ENCODE measurements at regions not wholly inside any gene's neighbourhood (a gene's known extent, or its start where the extent isn't known, plus 50 kb on each side); places are given as distances from the start of the nearest gene placed in this dataset.

DNA sequence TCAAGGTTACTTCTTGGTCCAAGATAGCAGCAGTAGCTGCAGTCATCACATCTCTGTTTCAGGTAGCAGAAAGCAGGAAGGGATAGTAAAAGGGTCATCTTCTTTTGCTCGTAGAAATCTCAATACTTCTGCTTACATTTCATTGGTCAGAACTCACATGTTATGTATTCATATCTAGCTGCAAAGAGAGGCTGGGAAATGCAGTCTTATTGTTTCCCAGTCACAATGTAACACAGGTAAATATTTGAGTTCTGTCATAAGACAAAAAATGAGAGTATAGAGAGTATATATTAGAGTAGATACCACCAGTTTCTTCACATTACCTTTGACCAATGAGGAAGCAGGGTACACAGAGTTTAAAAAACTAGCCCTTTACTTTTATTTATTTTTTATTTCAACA lies 132.4 kb upstream of the ITGA6 start:
- no peaks in the 10 kb centered on the region for H3K36me3 ChIP-seq
- no peak overlapping the region for H3K27ac ChIP-seq
- H3K9ac ChIP-seq (ENCODE audit: low read depth in 2 of 2, low read length in 2 of 2) = no peak overlapping the region
- intact Hi-C loops (cut with DNase I) = no loop called here
- H3K9me3 ChIP-seq = no peaks in the 10 kb centered on the region
- TF ChIP-seq, protein P1, sequence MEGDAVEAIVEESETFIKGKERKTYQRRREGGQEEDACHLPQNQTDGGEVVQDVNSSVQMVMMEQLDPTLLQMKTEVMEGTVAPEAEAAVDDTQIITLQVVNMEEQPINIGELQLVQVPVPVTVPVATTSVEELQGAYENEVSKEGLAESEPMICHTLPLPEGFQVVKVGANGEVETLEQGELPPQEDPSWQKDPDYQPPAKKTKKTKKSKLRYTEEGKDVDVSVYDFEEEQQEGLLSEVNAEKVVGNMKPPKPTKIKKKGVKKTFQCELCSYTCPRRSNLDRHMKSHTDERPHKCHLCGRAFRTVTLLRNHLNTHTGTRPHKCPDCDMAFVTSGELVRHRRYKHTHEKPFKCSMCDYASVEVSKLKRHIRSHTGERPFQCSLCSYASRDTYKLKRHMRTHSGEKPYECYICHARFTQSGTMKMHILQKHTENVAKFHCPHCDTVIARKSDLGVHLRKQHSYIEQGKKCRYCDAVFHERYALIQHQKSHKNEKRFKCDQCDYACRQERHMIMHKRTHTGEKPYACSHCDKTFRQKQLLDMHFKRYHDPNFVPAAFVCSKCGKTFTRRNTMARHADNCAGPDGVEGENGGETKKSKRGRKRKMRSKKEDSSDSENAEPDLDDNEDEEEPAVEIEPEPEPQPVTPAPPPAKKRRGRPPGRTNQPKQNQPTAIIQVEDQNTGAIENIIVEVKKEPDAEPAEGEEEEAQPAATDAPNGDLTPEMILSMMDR (IDR thresholded peaks at IDR 0.05) = no peak
- H3K27me3 ChIP-seq = no peaks in the 10 kb centered on the region
- no peak for DNase-seq
- H3K4me1 ChIP-seq = peaks cover 7% of the 10 kb centered on the region
- H3K4me3 ChIP-seq = no peak overlapping the region

DNA sequence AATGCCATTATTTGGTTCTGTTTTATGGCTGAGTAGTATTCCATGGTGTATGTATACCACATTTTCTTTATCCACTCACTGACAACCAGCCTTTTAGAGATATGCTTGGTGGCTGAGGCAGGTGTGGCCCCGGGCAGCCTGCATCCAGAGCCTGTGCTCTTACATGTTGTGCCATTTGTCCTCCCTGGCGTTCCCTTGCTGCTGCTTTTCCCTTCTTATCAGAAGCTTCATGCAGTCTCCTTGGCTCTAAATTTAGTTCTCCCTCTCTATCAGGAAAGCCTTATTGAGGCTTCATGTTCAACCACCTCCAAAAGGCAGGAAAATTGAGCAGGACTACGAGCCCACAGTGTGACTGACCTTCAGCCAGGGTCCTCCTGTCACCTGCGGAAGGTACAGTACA lies 131.7 kb upstream of the ITGA6 start:
- Histone ChIP-seq H3K9ac (ENCODE audit: low read depth in 2 of 2, low read length in 2 of 2) (no peak overlapping the region), H3K27me3 (no peaks in the 10 kb centered on the region), H3K36me3 (no peaks in the 10 kb centered on the region), H3K9me3 (no peaks in the 10 kb centered on the region), H3K4me3 (no peak overlapping the region), H3K4me1 (peaks cover 7% of the 10 kb centered on the region), H3K27ac (no peak overlapping the region)
- intact Hi-C loops (cut with DNase I) = no loop called here
- no peak for DNase-seq
- TF ChIP-seq, protein P1 (IDR thresholded peaks at IDR 0.05) = no peak

DNA sequence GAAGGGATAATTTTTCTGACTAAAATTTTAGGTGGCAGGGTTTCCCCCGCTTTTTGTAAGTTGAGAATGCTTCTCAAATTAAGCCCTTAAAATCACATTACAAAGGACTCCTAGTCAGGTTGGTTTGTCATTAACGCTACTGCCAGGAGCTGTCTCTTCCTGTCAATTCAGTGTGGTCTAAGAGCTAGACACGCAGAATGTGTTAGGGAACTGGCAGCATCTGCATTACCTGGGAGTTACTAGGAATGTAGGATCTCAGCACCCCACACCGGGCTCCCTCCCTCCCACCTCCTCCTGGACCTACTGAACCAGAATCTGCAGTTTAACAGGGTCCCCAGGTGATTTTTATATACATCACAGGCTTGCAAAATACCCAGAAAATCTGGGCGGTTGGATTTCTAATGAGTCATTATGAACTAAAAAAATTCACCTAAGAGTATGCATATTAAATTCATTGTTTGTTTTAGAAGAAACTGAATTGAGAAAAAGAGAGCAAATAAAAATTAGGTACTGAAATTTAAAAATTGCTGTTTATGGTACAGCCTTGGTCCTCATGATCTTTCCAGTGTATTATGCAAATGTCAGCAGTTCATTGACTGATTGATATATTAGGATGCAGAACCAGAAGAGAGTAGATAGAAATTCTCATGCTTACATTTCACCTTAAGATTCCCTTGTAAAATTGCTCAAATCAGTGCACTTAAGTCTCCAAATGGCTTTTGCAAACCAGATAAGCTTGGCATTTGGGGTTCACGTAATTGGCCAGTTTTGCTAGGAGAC lies 130.9 kb upstream of the ITGA6 start:
- H3K27me3 ChIP-seq = no peaks in the 10 kb centered on the region
- no peak overlapping the region for H3K9ac ChIP-seq (ENCODE audit: low read depth in 2 of 2, low read length in 2 of 2)
- no peak overlapping the region for H3K27ac ChIP-seq
- peaks cover 7% of the 10 kb centered on the region for H3K4me1 ChIP-seq
- no peak for DNase-seq
- no peaks in the 10 kb centered on the region for H3K36me3 ChIP-seq
- H3K4me3 ChIP-seq = no peak overlapping the region
- TF ChIP-seq, protein P1 (IDR thresholded peaks at IDR 0.05) = no peak
- intact Hi-C loops (cut with DNase I) = no loop called here
- H3K9me3 ChIP-seq = no peaks in the 10 kb centered on the region

DNA sequence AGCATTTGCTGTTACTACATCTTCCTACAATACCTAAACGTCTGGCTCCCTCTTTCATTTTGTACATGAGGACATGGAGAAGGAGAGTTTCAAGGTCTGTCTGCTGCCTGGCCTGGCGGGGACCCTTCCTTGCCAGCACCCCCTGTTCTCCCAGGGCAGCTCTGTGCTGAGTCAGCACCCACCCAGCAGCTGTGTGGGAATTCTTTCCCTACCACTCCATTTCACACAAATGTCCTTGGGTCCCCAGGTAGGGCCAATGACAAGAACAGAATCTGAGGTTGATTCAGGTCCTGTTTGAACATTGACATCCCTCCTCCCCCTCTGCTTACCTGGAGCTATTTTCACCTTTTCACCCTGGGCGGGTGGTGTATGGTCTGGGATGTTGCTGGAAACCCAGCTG lies 129.9 kb upstream of the ITGA6 start:
- intact Hi-C loops (cut with DNase I) = no loop called here
- H3K27ac ChIP-seq = no peak overlapping the region
- H3K9me3 ChIP-seq = no peaks in the 10 kb centered on the region
- no peak overlapping the region for H3K4me3 ChIP-seq
- H3K27me3 ChIP-seq = no peaks in the 10 kb centered on the region
- TF ChIP-seq, protein P1 (IDR thresholded peaks at IDR 0.05) = no peak
- H3K36me3 ChIP-seq = no peaks in the 10 kb centered on the region
- no peak for DNase-seq
- H3K9ac ChIP-seq (ENCODE audit: low read depth in 2 of 2, low read length in 2 of 2) = no peak overlapping the region
- peaks cover 7% of the 10 kb centered on the region for H3K4me1 ChIP-seq

DNA sequence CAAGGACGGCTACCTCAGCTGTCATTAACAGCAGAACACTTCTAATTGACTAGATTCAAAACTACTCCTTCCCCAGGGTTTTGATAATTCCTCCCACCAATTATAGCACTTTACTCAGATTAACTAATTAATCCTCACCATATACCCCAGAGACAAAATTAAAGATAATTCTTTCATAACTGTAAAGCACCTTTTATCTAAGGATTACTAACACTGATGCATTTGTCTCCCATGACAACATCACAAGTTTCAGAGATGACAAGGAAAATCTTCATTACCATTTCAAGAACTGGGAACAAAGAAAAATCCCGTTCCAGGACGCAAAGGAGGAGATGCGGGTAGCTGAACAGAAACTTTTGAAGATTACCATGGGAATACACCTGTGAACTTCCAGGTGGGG lies 129.4 kb upstream of the ITGA6 start:
- Histone ChIP-seq H3K4me1 (peaks cover 7% of the 10 kb centered on the region), H3K27ac (no peak overlapping the region), H3K4me3 (no peak overlapping the region), H3K36me3 (no peaks in the 10 kb centered on the region), H3K9me3 (no peaks in the 10 kb centered on the region), H3K27me3 (no peaks in the 10 kb centered on the region), H3K9ac (ENCODE audit: low read depth in 2 of 2, low read length in 2 of 2) (no peak overlapping the region)
- TF ChIP-seq, protein P1 (IDR thresholded peaks at IDR 0.05) = no peak
- intact Hi-C loops (cut with DNase I) = no loop called here
- no peak for DNase-seq
